GM12874 (cell line): ENCODE measurements at regions not wholly inside any gene's neighbourhood (a gene's known extent, or its start where the extent isn't known, plus 50 kb on each side); places are given as distances from the start of the nearest gene placed in this dataset.

Source experiments
- CTCF ChIP-seq: IDR thresholded peaks from 2 replicates; pipeline ENCODE4 v1.5.1; 2011; ENCODE audit warnings: low read depth, mild to moderate bottlenecking, control low read depth, low read length, moderate library complexity; ENCODE audit not compliant: insufficient read depth

- no peak for TF ChIP-seq CTCF
These were observed 211.9 kb downstream of the FBXO8 start for GRCh38 chr4:174071595-174071994.

DNA sequence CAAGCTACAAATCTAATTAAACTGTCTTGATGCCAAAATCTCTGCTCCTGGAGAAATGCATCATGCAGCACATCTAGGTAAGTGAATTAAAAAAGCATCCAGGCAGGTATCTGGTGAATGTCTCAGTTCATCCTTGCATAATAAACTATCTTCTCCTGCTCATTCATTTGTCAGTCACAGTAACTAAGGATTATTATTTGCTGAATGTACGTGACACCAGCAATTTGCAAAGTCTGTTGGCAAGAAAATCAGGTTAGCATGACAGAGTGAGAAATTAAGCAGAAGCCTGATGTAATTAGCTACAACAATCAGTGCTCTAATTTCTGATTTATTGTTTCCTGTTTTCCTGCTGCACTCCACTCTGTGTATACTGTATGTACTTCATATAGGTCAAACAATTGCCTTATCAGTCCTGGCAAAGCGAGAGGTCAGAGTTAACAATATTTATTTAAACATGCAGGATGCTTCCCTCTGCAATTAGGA lies 213.6 kb downstream of the FBXO8 start:
- TF ChIP-seq CTCF, result no peak

DNA sequence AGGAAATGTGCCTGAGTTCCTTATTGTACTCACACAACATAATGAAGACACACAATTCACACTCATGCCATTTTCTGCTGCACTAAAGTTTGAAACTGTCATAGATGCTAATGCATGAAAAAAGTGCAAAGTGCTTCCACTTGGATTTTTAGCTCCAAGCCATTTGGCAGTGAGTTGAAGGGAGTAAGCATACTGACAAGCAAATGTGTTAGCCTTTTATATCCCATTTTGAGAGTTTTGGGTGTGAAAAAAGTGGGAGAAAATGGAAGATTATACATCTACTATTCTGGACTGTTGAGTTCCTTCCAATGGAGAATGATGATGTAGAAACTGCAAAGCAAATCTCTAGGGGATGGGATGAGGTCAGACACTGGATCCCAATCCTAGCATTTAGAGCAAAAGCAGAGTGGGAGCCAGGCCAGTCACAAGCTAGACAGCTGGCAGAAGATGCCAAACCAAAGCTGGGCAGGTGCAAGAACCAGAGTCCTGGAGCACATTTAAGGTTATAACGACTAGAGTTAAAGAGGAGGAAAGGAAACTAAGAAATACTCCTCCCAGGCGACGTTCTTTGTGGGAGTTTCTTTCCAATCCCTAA lies 216.8 kb downstream of the FBXO8 start:
- TF ChIP-seq CTCF, result no peak

DNA sequence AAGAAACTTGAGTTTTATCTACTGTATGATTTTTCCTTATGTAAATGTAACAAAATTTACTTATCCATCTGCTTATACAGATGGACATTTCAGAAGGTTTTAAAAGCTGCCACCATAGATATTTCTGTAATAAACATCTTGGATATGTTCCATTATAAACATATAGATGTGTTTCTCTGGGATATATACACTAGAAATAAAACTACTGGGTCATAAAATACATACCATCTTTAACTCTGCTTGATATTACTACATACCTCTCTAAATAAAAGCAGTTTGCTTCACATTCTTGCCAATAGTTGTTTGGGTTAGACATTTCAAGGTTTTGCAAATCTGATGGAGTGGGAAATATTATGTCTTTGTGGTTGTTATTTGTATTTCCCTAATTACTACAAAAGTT lies 220.6 kb downstream of the FBXO8 start:
- TF ChIP-seq CTCF, result no peak

- no peak for TF ChIP-seq CTCF
These were observed 222.4 kb downstream of the FBXO8 start for GRCh38 chr4:174061026-174061425.

- TF ChIP-seq CTCF, result no peak
These were observed 224.6 kb downstream of the FBXO8 start for GRCh38 chr4:174058846-174059245.

DNA sequence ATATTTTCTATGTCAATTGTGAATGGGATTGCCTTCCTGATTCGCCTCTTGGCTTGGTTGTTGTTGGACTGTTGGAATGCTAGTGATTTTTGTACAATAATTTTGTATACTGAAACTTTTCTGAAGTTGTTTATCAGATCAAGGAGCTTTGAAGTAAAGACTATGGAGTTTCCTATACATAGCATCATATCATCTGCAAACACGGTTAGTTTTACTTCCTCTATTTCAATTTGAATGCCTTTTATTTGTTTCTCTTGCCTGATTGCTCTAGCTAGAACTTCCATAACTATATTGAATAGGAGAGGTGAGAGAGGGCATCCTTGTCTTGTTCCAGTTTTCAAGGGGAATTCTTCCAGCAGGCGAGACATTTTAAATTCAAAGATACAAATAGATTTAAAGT lies 226.5 kb downstream of the FBXO8 start:
- TF ChIP-seq CTCF, result no peak

DNA sequence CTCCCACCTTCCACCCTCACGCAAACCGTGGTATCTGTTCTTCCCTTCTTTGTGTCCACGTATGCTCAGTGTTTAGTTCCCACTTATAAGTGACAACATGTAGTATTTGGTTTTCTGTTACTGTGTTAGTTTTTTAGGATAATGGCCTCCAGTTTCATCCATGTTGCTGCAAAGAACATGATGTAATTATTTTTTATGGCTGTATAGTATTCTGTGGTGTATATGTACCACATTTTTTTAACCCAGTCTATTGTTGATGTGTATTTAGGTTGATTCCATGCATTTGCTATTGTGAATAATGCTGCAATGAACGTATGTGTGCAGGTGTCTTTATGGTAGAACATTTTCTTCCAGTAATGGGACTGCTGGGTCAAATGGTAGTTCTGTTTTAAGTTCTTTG lies 228.1 kb downstream of the FBXO8 start:
- no peak for TF ChIP-seq CTCF
